Activated CD4-positive, alpha-beta T cell treated with anti-CD3 and anti-CD28 coated beads, Interleukin-2, amount 10 ng/mL, durations not matched to agents 7 days and 5 days (primary cell): ENCODE measurements at regions not wholly inside any gene's neighbourhood (a gene's known extent, or its start where the extent isn't known, plus 50 kb on each side); places are given as distances from the start of the nearest gene placed in this dataset.
"Not testable (repeated sequence)": the region's sequence is repeated elsewhere in the genome, so short reads cannot be mapped to it uniquely, and the experiment has no call there.

Experiments
- CTCF ChIA-PET: fragments of 350-600 bp; sonication (Branson Sonifier 250); formaldehyde crosslinking; loops from one replicate; lab custom pipeline; 2021; ENCODE audit warnings: antibody characterized with exemption; lab: Charles Lee
- POLR2A ChIA-PET: fragments of 350-600 bp; sonication (Branson Sonifier 250); formaldehyde crosslinking; loops from one replicate; lab custom pipeline; 2021; ENCODE audit warnings: antibody characterized with exemption; lab: Charles Lee
- DNase-seq: peaks from one replicate; pipeline ENCODE4 v3.0.0-alpha.2; 2020
- H3K27ac Mint-ChIP-seq: one replicate; pipeline ENCODE4 v1.8.0; 2021; ENCODE audit warnings: mild to moderate bottlenecking, moderate library complexity, mixed read lengths
- H3K27me3 Mint-ChIP-seq: one replicate; pipeline ENCODE4 v1.8.0; 2021; ENCODE audit warnings: mixed read lengths
- H3K36me3 Mint-ChIP-seq: one replicate; pipeline ENCODE4 v1.8.0; 2021; ENCODE audit warnings: low read depth, mixed read lengths
- H3K4me1 Mint-ChIP-seq: one replicate; pipeline ENCODE4 v1.8.0; 2021; ENCODE audit warnings: mixed read lengths
- H3K4me3 Mint-ChIP-seq: one replicate; pipeline ENCODE4 v1.8.0; 2021; ENCODE audit warnings: mild to moderate bottlenecking, moderate library complexity, mixed read lengths
- H3K9me3 Mint-ChIP-seq: one replicate; pipeline ENCODE4 v1.8.0; 2021; ENCODE audit warnings: mixed read lengths

GRCh38 chr19:34620134-34620533 lies 56.8 kb downstream of the SCGB2B2 start:
- H3K27ac Mint-ChIP-seq, DNase-seq, H3K4me1 Mint-ChIP-seq, H3K27me3 Mint-ChIP-seq, POLR2A ChIA-PET, H3K36me3 Mint-ChIP-seq, CTCF ChIA-PET, H3K4me3 Mint-ChIP-seq: not testable (repeated sequence)
- H3K9me3 Mint-ChIP-seq = peaks cover 32% of the 10 kb centered on the region

GRCh38 chr19:34618410-34618809 lies 58.5 kb downstream of the SCGB2B2 start:
- no peak for DNase-seq
- POLR2A ChIA-PET = no interaction called here
- Mint-ChIP-seq H3K36me3 (no peaks in the 10 kb centered on the region), H3K9me3 (peaks cover 40% of the 10 kb centered on the region), H3K4me3 (no peak overlapping the region), H3K27ac (no peak overlapping the region), H3K27me3 (no peaks in the 10 kb centered on the region), H3K4me1 (no peaks in the 10 kb centered on the region)
- CTCF ChIA-PET = no interaction called here

- CTCF ChIA-PET, H3K4me1 Mint-ChIP-seq, H3K27ac Mint-ChIP-seq, H3K27me3 Mint-ChIP-seq, H3K36me3 Mint-ChIP-seq, H3K4me3 Mint-ChIP-seq, DNase-seq, POLR2A ChIA-PET: not testable (repeated sequence)
- peaks cover 37% of the 10 kb centered on the region for H3K9me3 Mint-ChIP-seq
These were observed 59.0 kb downstream of the SCGB2B2 start for GRCh38 chr19:34617996-34618395.

GRCh38 chr19:34603003-34603402 lies 74.0 kb downstream of the SCGB2B2 start:
- no peak for DNase-seq
- no peak overlapping the region for H3K4me3 Mint-ChIP-seq
- ChIA-PET POLR2A (no interaction called here), CTCF (no interaction called here)
- H3K9me3 Mint-ChIP-seq = peaks cover 8% of the 10 kb centered on the region
- H3K4me1 Mint-ChIP-seq = no peaks in the 10 kb centered on the region
- no peaks in the 10 kb centered on the region for H3K27me3 Mint-ChIP-seq
- no peak overlapping the region for H3K27ac Mint-ChIP-seq
- no peaks in the 10 kb centered on the region for H3K36me3 Mint-ChIP-seq

GRCh38 chr19:34601071-34601470 lies 75.9 kb downstream of the SCGB2B2 start:
- Mint-ChIP-seq H3K4me1 (no peaks in the 10 kb centered on the region), H3K4me3 (no peak overlapping the region), H3K27ac (no peak overlapping the region), H3K27me3 (no peaks in the 10 kb centered on the region), H3K9me3 (peaks cover 3% of the 10 kb centered on the region), H3K36me3 (no peaks in the 10 kb centered on the region)
- no peak for DNase-seq
- ChIA-PET CTCF (no interaction called here), POLR2A (no interaction called here)

- no peaks in the 10 kb centered on the region for H3K27me3 Mint-ChIP-seq
- CTCF ChIA-PET = no interaction called here
These were observed 76.6 kb downstream of the SCGB2B2 start for GRCh38 chr19:34600366-34600765.

GRCh38 chr19:34598217-34599155 lies 78.5 kb downstream of the SCGB2B2 start:
- H3K27me3 Mint-ChIP-seq = no peaks in the 10 kb centered on the region
- H3K9me3 Mint-ChIP-seq = no peaks in the 10 kb centered on the region
- no peak for DNase-seq
- H3K36me3 Mint-ChIP-seq = no peaks in the 10 kb centered on the region
- POLR2A ChIA-PET = no interaction called here
- CTCF ChIA-PET = no interaction called here
- no peak overlapping the region for H3K27ac Mint-ChIP-seq
- H3K4me1 Mint-ChIP-seq = no peaks in the 10 kb centered on the region
- no peak overlapping the region for H3K4me3 Mint-ChIP-seq

More at GRCh38 chr19:34600366-34600765, 76.6 kb downstream of the SCGB2B2 start:
- Mint-ChIP-seq H3K27ac (no peak overlapping the region), H3K36me3 (no peaks in the 10 kb centered on the region), H3K9me3 (peaks cover 3% of the 10 kb centered on the region), H3K4me3 (no peak overlapping the region), H3K4me1 (no peaks in the 10 kb centered on the region)
- POLR2A ChIA-PET = no interaction called here
- DNase-seq = no peak

GRCh38 chr19:34597596-34597995 lies 79.4 kb downstream of the SCGB2B2 start:
- POLR2A ChIA-PET = no interaction called here
- no peaks in the 10 kb centered on the region for H3K27me3 Mint-ChIP-seq
- H3K4me1 Mint-ChIP-seq = no peaks in the 10 kb centered on the region
- no peak overlapping the region for H3K4me3 Mint-ChIP-seq
- no peak for DNase-seq
- no peaks in the 10 kb centered on the region for H3K36me3 Mint-ChIP-seq
- no peaks in the 10 kb centered on the region for H3K9me3 Mint-ChIP-seq
- H3K27ac Mint-ChIP-seq = no peak overlapping the region
- CTCF ChIA-PET = no interaction called here

- no peaks in the 10 kb centered on the region for H3K9me3 Mint-ChIP-seq
- no peak overlapping the region for H3K4me3 Mint-ChIP-seq
- ChIA-PET POLR2A (no interaction called here), CTCF (no interaction called here)
- no peaks in the 10 kb centered on the region for H3K27me3 Mint-ChIP-seq
- no peak overlapping the region for H3K27ac Mint-ChIP-seq
- H3K36me3 Mint-ChIP-seq = no peaks in the 10 kb centered on the region
- DNase-seq = no peak
- H3K4me1 Mint-ChIP-seq = no peaks in the 10 kb centered on the region
These were observed 80.0 kb downstream of the SCGB2B2 start for GRCh38 chr19:34596989-34597388.

GRCh38 chr19:34596115-34596514 lies 80.8 kb downstream of the SCGB2B2 start:
- Mint-ChIP-seq H3K27ac (no peak overlapping the region), H3K4me3 (no peak overlapping the region), H3K9me3 (peaks cover 2% of the 10 kb centered on the region), H3K4me1 (no peaks in the 10 kb centered on the region), H3K36me3 (no peaks in the 10 kb centered on the region), H3K27me3 (no peaks in the 10 kb centered on the region)
- ChIA-PET CTCF (no interaction called here), POLR2A (no interaction called here)
- DNase-seq = no peak

GRCh38 chr19:34595683-34596082 lies 81.3 kb downstream of the SCGB2B2 start:
- Mint-ChIP-seq H3K27me3 (no peaks in the 10 kb centered on the region), H3K36me3 (no peaks in the 10 kb centered on the region), H3K9me3 (peaks cover 3% of the 10 kb centered on the region), H3K4me3 (no peak overlapping the region), H3K4me1 (no peaks in the 10 kb centered on the region), H3K27ac (no peak overlapping the region)
- ChIA-PET POLR2A (no interaction called here), CTCF (no interaction called here)
- no peak for DNase-seq

GRCh38 chr19:34590228-34590627 lies 86.7 kb downstream of the SCGB2B2 start:
- POLR2A ChIA-PET = no interaction called here
- Mint-ChIP-seq H3K36me3 (no peaks in the 10 kb centered on the region), H3K27ac (no peak overlapping the region), H3K4me3 (no peak overlapping the region), H3K27me3 (no peaks in the 10 kb centered on the region), H3K9me3 (peaks cover 16% of the 10 kb centered on the region), H3K4me1 (no peaks in the 10 kb centered on the region)
- DNase-seq = no peak
- CTCF ChIA-PET = no interaction called here

GRCh38 chr19:34589730-34590129 lies 87.2 kb downstream of the SCGB2B2 start:
- Mint-ChIP-seq H3K36me3 (no peaks in the 10 kb centered on the region), H3K4me3 (no peak overlapping the region), H3K27ac (no peak overlapping the region), H3K9me3 (peaks cover 16% of the 10 kb centered on the region), H3K4me1 (no peaks in the 10 kb centered on the region), H3K27me3 (no peaks in the 10 kb centered on the region)
- ChIA-PET CTCF (no interaction called here), POLR2A (no interaction called here)
- DNase-seq = no peak

GRCh38 chr19:34588846-34589245 lies 88.1 kb downstream of the SCGB2B2 start:
- H3K9me3 Mint-ChIP-seq = peaks cover 19% of the 10 kb centered on the region
- DNase-seq = no peak
- ChIA-PET CTCF (no interaction called here), POLR2A (no interaction called here)
- H3K4me3 Mint-ChIP-seq = no peak overlapping the region
- H3K36me3 Mint-ChIP-seq = no peaks in the 10 kb centered on the region
- H3K27me3 Mint-ChIP-seq = no peaks in the 10 kb centered on the region
- no peaks in the 10 kb centered on the region for H3K4me1 Mint-ChIP-seq
- no peak overlapping the region for H3K27ac Mint-ChIP-seq
